NCI-H748 treated with DMSO at 0.1 percent for 48 hours (cell line): ENCODE measurements at regions not wholly inside any gene's neighbourhood (a gene's known extent, or its start where the extent isn't known, plus 50 kb on each side); places are given as distances from the start of the nearest gene placed in this dataset.

ENCODE experiments used
- DNase-seq: peaks from one replicate; lab custom pipeline; 2025; lab: John Stamatoyannopoulos, UW

- DNase-seq = no peak
Observed at GRCh38 chr6:147078602-147079001, 125.6 kb upstream of the STXBP5 start.

GRCh38 chr6:147080225-147080624 is 124.0 kb upstream of the STXBP5 start:
- peak; percentile 56 for DNase-seq

- DNase-seq = peak; percentile 35
Observed at GRCh38 chr6:147081076-147081609, 123.1 kb upstream of the STXBP5 start.

- no peak for DNase-seq
Observed at GRCh38 chr6:147087641-147088040, 116.6 kb upstream of the STXBP5 start.

GRCh38 chr6:147088861-147089260 is 115.4 kb upstream of the STXBP5 start:
- no peak for DNase-seq

- no peak for DNase-seq
Observed at GRCh38 chr6:147095316-147095715, 108.9 kb upstream of the STXBP5 start.

GRCh38 chr6:147099974-147100373 is 104.2 kb upstream of the STXBP5 start:
- no peak for DNase-seq

- no peak for DNase-seq
Observed at GRCh38 chr6:147103007-147103406, 101.2 kb upstream of the STXBP5 start.

- DNase-seq = no peak
Observed at GRCh38 chr6:147103694-147104093, 100.5 kb upstream of the STXBP5 start.

GRCh38 chr6:147105786-147106185 is 98.4 kb upstream of the STXBP5 start:
- DNase-seq = no peak

GRCh38 chr6:147106759-147107401 is 97.3 kb upstream of the STXBP5 start:
- DNase-seq = no peak

GRCh38 chr6:147108259-147108910 is 95.8 kb upstream of the STXBP5 start:
- DNase-seq = peak; percentile 38

GRCh38 chr6:147109707-147110106 is 94.5 kb upstream of the STXBP5 start:
- DNase-seq = no peak

- DNase-seq = no peak
Observed at GRCh38 chr6:147116056-147116455, 88.2 kb upstream of the STXBP5 start.

GRCh38 chr6:147117011-147117410 is 87.2 kb upstream of the STXBP5 start:
- no peak for DNase-seq

GRCh38 chr6:147117580-147117979 is 86.6 kb upstream of the STXBP5 start:
- DNase-seq = no peak

GRCh38 chr6:147119310-147119709 is 84.9 kb upstream of the STXBP5 start:
- DNase-seq = no peak

GRCh38 chr6:147122823-147123222 is 81.4 kb upstream of the STXBP5 start:
- DNase-seq = no peak

- DNase-seq = no peak
Observed at GRCh38 chr6:147126618-147127022, 77.6 kb upstream of the STXBP5 start.

GRCh38 chr6:147127587-147127986 is 76.6 kb upstream of the STXBP5 start:
- DNase-seq = no peak

- no peak for DNase-seq
Observed at GRCh38 chr6:147128056-147128455, 76.2 kb upstream of the STXBP5 start.

GRCh38 chr6:147131532-147132128 is 72.6 kb upstream of the STXBP5 start:
- DNase-seq = peak; percentile 38

GRCh38 chr6:147132889-147133288 is 71.3 kb upstream of the STXBP5 start:
- DNase-seq = peak; percentile 63
